D341Med (cell line): ENCODE measurements at regions not wholly inside any gene's neighbourhood (a gene's known extent, or its start where the extent isn't known, plus 50 kb on each side); places are given as distances from the start of the nearest gene placed in this dataset.
"Not testable (repeated sequence)": the region's sequence is repeated elsewhere in the genome, so short reads cannot be mapped to it uniquely, and the experiment has no call there.

Experiments used
- DNase-seq: peaks from one replicate; pipeline ENCODE4 v3.0.0; 2012; ENCODE audit warnings: low spot score

GRCh38 chr6:79808921-79809320, 138.4 kb downstream of the ELOVL4 start:
- no peak for DNase-seq

GRCh38 chr6:79806661-79807060, 140.7 kb downstream of the ELOVL4 start:
- DNase-seq = not testable (repeated sequence)

- no peak for DNase-seq
These were observed 142.6 kb downstream of the ELOVL4 start for GRCh38 chr6:79804732-79805131.

GRCh38 chr6:79803917-79804316, 143.4 kb downstream of the ELOVL4 start:
- no peak for DNase-seq

GRCh38 chr6:79802657-79803300, 144.6 kb downstream of the ELOVL4 start:
- no peak for DNase-seq

- no peak for DNase-seq
These were observed 146.0 kb downstream of the ELOVL4 start for GRCh38 chr6:79801362-79801761.

- no peak for DNase-seq
These were observed 148.5 kb downstream of the ELOVL4 start for GRCh38 chr6:79798841-79799240.

GRCh38 chr6:79797912-79798311, 149.4 kb downstream of the ELOVL4 start:
- no peak for DNase-seq

GRCh38 chr6:79797163-79797764, 150.1 kb downstream of the ELOVL4 start:
- no peak for DNase-seq

- DNase-seq = no peak
These were observed 151.2 kb downstream of the ELOVL4 start for GRCh38 chr6:79796197-79796596.

GRCh38 chr6:79789896-79790295, 157.5 kb downstream of the ELOVL4 start:
- no peak for DNase-seq

- DNase-seq = no peak
These were observed 157.6 kb downstream of the SH3BGRL2 start for GRCh38 chr6:79788756-79789155.

GRCh38 chr6:79787626-79788025, 156.5 kb downstream of the SH3BGRL2 start:
- DNase-seq = no peak

- no peak for DNase-seq
These were observed 153.2 kb downstream of the SH3BGRL2 start for GRCh38 chr6:79784395-79784753.

- DNase-seq = no peak
These were observed 152.7 kb downstream of the SH3BGRL2 start for GRCh38 chr6:79783670-79784394.

- no peak for DNase-seq
These were observed 151.9 kb downstream of the SH3BGRL2 start for GRCh38 chr6:79782792-79783580.

GRCh38 chr6:79781916-79782315, 150.8 kb downstream of the SH3BGRL2 start:
- no peak for DNase-seq

GRCh38 chr6:79780881-79781280, 149.8 kb downstream of the SH3BGRL2 start:
- DNase-seq = no peak

GRCh38 chr6:79778816-79779215, 147.7 kb downstream of the SH3BGRL2 start:
- DNase-seq = no peak

- DNase-seq = peak; percentile 96
These were observed 146.8 kb downstream of the SH3BGRL2 start for GRCh38 chr6:79777713-79778579.

GRCh38 chr6:79776076-79776475, 144.9 kb downstream of the SH3BGRL2 start:
- no peak for DNase-seq

- DNase-seq = no peak
These were observed 144.1 kb downstream of the SH3BGRL2 start for GRCh38 chr6:79775222-79775621.
